ENCODE measurements at regions not wholly inside any gene's neighbourhood (a gene's known extent, or its start where the extent isn't known, plus 50 kb on each side); places are given as distances from the start of the nearest gene placed in this dataset.

- intact Hi-C loops (cut with micrococcal nuclease; ENCODE audit: unreplicated experiment), result no loop called here
These were observed 439.2 kb downstream of the TNS1 start for GRCh38 chr2:217563565-217563964.

More at GRCh38 chr2:217563565-217563964, 439.2 kb downstream of the TNS1 start:
- Histone ChIP-seq H4K20me1 (ENCODE audit: control insufficient read depth, insufficient read depth) (no peaks in the 10 kb centered on the region), H2AFZ (ENCODE audit: control insufficient read depth, low read depth, low read length) (no peak overlapping the region), H3K36me3 (ENCODE audit: control insufficient read depth in 2 of 2, insufficient read depth in 2 of 2, low read length in 1 of 2) (no peaks in the 10 kb centered on the region), H3K4me3 (no peak overlapping the region), H3K4me1 (ENCODE audit: control insufficient read depth, insufficient read depth, low read length) (no peaks in the 10 kb centered on the region), H3K27ac (ENCODE audit: control insufficient read depth, insufficient read depth) (no peak overlapping the region), H3K27me3 (replicated peaks in 1 of 2; ENCODE audit: control insufficient read depth in 2 of 2, insufficient read depth in 2 of 2, low read length in 1 of 2) (no peaks in the 10 kb centered on the region; a peak in 2 of 4 replicates), H3K4me2 (ENCODE audit: control insufficient read depth, insufficient read depth) (no peak overlapping the region), H3K79me2 (ENCODE audit: control insufficient read depth, insufficient read depth, low read length) (no peaks in the 10 kb centered on the region), H3K9ac (ENCODE audit: control insufficient read depth, insufficient read depth, low read length) (no peak overlapping the region), H3K9me3 (replicated peaks; ENCODE audit: control insufficient read depth, insufficient read depth, low read length) (no peaks in the 10 kb centered on the region; the same call in 2 of the 3 replicates)
- TF ChIP-seq RUNX3 (IDR thresholded peaks at IDR 0.05; ENCODE audit: low read length) (no peak), ZBTB40 (IDR thresholded peaks at IDR 0.05; ENCODE audit: borderline replicate concordance) (no peak), SMAD1 (IDR thresholded peaks at IDR 0.05; ENCODE audit: low read depth, partially characterized antibody) (no peak), ZNF207 (IDR thresholded peaks at IDR 0.05; ENCODE audit: borderline replicate concordance) (no peak), ATF2 (IDR thresholded peaks at IDR 0.05; ENCODE audit: low read length) (no peak), POLR2A (IDR thresholded peaks at IDR 0.05; ENCODE audit: low read depth, low read length) (no peak), BCLAF1 (IDR thresholded peaks at IDR 0.05) (no peak), NRF1 (conservative IDR thresholded peaks at IDR 0.05; ENCODE audit: low read depth, low read length) (no peak), POLR2AphosphoS2 (IDR thresholded peaks at IDR 0.05; ENCODE audit: low read depth, low read length) (no peak), EP300 (IDR thresholded peaks at IDR 0.05; ENCODE audit: borderline replicate concordance in 1 of 2, control insufficient read depth in 1 of 2, low read depth in 2 of 2, low read length in 2 of 2) (no peak), ATF7 (IDR thresholded peaks at IDR 0.05; ENCODE audit: low read depth) (no peak), BMI1 (IDR thresholded peaks at IDR 0.05; ENCODE audit: borderline replicate concordance) (no peak), TBL1XR1 (IDR thresholded peaks at IDR 0.05; ENCODE audit: low read depth, low read length) (no peak), ZZZ3 (IDR thresholded peaks at IDR 0.05; ENCODE audit: control insufficient read depth, insufficient read length, low read depth) (no peak)
- RAD21 ChIA-PET (ENCODE audit: unreplicated experiment), result no interaction called here
- no TSS peak for BruUV-seq (replicated peaks)
- 23% methylated on average over 3 of the region's 3 CpGs for WGBS (ENCODE audit: insufficient coverage, insufficient replicate concordance, low lambda C conversion rate, missing lambda C conversion rate)
- DNase-seq (ENCODE audit: low read depth, low spot score), result no peak
- CTCF ChIA-PET, result no interaction called here
- FAIRE-seq, result no peak
- in situ Hi-C loops (cut with MboI), result no loop called here
- POLR2A ChIA-PET, result no interaction called here
- SMC1A ChIA-PET (ENCODE audit: uncharacterized antibody, unreplicated experiment), result no interaction called here
- ATAC-seq, result no peak

Measured in GM12878 (cell line).